ENCODE measurements at regions not wholly inside any gene's neighbourhood (a gene's known extent, or its start where the extent isn't known, plus 50 kb on each side); places are given as distances from the start of the nearest gene placed in this dataset.

DNA sequence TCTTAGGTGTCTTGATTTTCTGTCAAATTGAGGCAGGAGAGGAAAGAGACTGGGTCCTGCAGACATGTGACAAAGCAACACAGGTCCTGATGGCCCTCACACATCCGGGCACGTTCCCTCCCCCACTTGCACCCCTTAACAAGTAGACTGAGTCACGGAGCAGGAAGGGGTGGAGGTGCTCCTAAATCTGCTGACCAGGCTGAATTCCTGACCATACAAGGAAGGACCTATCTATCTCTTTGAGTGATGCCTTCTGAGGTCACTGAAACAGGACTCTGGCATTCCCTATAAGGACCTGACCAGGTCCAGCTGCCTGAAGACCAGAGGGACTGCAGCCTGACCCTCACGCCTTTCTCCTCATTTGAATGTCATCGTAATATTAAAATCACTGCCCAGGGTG lies 250.3 kb downstream of the COL4A1 start:
- H3K36me3 Mint-ChIP-seq (ENCODE audit: low read depth): no peaks in the 10 kb centered on the region
- no peaks in the 10 kb centered on the region for H3K9me3 Mint-ChIP-seq
- H3K9ac ChIP-seq (ENCODE audit: extremely low read depth, low read length, poor library complexity, severe bottlenecking): no peak overlapping the region
- WGBS, 2 experiments (ENCODE audit: insufficient coverage in 1 of 2, insufficient read length in 1 of 2): 90 to 94% methylated on average over 5 of the region's 5 CpGs
- H3K27ac Mint-ChIP-seq: no peak overlapping the region
- H3K4me3 ChIP-seq (ENCODE audit: low read length): no peak overlapping the region
- TF ChIP-seq, protein P1, sequence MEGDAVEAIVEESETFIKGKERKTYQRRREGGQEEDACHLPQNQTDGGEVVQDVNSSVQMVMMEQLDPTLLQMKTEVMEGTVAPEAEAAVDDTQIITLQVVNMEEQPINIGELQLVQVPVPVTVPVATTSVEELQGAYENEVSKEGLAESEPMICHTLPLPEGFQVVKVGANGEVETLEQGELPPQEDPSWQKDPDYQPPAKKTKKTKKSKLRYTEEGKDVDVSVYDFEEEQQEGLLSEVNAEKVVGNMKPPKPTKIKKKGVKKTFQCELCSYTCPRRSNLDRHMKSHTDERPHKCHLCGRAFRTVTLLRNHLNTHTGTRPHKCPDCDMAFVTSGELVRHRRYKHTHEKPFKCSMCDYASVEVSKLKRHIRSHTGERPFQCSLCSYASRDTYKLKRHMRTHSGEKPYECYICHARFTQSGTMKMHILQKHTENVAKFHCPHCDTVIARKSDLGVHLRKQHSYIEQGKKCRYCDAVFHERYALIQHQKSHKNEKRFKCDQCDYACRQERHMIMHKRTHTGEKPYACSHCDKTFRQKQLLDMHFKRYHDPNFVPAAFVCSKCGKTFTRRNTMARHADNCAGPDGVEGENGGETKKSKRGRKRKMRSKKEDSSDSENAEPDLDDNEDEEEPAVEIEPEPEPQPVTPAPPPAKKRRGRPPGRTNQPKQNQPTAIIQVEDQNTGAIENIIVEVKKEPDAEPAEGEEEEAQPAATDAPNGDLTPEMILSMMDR (conservative IDR thresholded peaks at IDR 0.05): no peak
- peaks cover 3% of the 10 kb centered on the region for H3K4me1 Mint-ChIP-seq
- no peaks in the 10 kb centered on the region for H3K27me3 Mint-ChIP-seq (ENCODE audit: insufficient read depth)
- no peak overlapping the region for H3K27ac ChIP-seq (ENCODE audit: low read depth, low read length)
- H3K4me3 Mint-ChIP-seq: no peak overlapping the region
- H3K27me3 ChIP-seq (ENCODE audit: control insufficient read depth, insufficient read depth, low read length, poor library complexity, severe bottlenecking): no peaks in the 10 kb centered on the region
- no peaks in the 10 kb centered on the region for H3K9me3 ChIP-seq (ENCODE audit: control insufficient read depth, low read length)
- DNase-seq: no peak
- no peaks in the 10 kb centered on the region for H3K36me3 ChIP-seq (ENCODE audit: control insufficient read depth, insufficient read depth, low read length)
- H3K4me1 ChIP-seq (ENCODE audit: control insufficient read depth, insufficient read depth, low read length): no peaks in the 10 kb centered on the region

DNA sequence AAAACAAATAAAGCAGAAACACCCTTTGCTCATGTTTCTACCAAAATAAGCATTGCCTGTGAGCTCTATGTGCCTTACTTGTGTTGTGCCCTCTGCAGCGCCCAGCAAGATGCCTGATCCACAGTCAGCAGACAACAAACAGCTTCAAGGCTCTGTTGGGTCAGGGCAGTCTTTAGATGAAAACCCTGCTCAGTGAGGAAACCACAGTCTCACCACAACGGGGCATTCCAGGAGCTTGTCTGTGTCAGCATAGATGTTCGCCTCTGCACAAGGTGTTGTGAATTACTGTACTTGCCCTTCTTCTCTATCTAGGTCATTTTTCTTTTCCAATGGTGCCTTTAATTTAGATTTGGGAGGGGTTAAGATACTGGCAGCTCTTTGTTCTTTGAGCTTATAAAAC lies 251.9 kb downstream of the COL4A1 start:
- no peaks in the 10 kb centered on the region for H3K36me3 ChIP-seq (ENCODE audit: control insufficient read depth, insufficient read depth, low read length)
- Mint-ChIP-seq H3K4me3 (no peak overlapping the region), H3K27ac (no peak overlapping the region), H3K9me3 (no peaks in the 10 kb centered on the region), H3K4me1 (peaks cover 3% of the 10 kb centered on the region), H3K36me3 (ENCODE audit: low read depth) (no peaks in the 10 kb centered on the region), H3K27me3 (ENCODE audit: insufficient read depth) (no peaks in the 10 kb centered on the region)
- H3K27me3 ChIP-seq (ENCODE audit: control insufficient read depth, insufficient read depth, low read length, poor library complexity, severe bottlenecking): no peaks in the 10 kb centered on the region
- TF ChIP-seq, protein P1 (conservative IDR thresholded peaks at IDR 0.05): no peak
- H3K4me1 ChIP-seq (ENCODE audit: control insufficient read depth, insufficient read depth, low read length): no peaks in the 10 kb centered on the region
- no peaks in the 10 kb centered on the region for H3K9me3 ChIP-seq (ENCODE audit: control insufficient read depth, low read length)
- H3K27ac ChIP-seq (ENCODE audit: low read depth, low read length): no peak overlapping the region
- WGBS, 2 experiments (ENCODE audit: insufficient coverage in 1 of 2, insufficient read length in 1 of 2): 86 to 96% methylated on average over 3 of the region's 3 CpGs
- no peak for DNase-seq
- H3K9ac ChIP-seq (ENCODE audit: extremely low read depth, low read length, poor library complexity, severe bottlenecking): no peak overlapping the region
- H3K4me3 ChIP-seq (ENCODE audit: low read length): no peak overlapping the region

DNA sequence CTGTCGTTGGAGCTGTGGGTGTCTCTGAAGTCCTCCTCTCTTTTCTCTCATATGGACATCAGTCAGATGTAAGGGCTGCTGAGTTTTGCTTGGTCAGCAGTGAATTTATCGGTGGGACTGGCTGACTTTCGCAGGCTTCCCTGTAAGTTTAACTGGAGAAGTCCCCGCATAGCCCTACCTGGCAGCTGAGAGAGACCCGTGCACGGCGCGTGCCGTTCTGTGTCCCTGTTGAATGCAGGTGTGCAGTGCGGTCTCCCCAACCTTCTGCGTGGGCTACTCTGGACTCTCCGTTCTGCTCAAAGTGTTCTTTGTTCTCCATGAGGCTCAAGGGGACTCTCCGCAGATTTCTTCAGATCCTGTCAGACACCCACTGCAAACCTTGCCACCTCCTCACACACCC lies 252.9 kb downstream of the COL4A1 start:
- TF ChIP-seq, protein P1 (conservative IDR thresholded peaks at IDR 0.05): no peak
- DNase-seq: no peak
- Histone ChIP-seq H3K27ac (ENCODE audit: low read depth, low read length) (no peak overlapping the region), H3K9ac (ENCODE audit: extremely low read depth, low read length, poor library complexity, severe bottlenecking) (no peak overlapping the region), H3K27me3 (ENCODE audit: control insufficient read depth, insufficient read depth, low read length, poor library complexity, severe bottlenecking) (no peaks in the 10 kb centered on the region), H3K36me3 (ENCODE audit: control insufficient read depth, insufficient read depth, low read length) (no peaks in the 10 kb centered on the region), H3K4me3 (ENCODE audit: low read length) (no peak overlapping the region), H3K9me3 (ENCODE audit: control insufficient read depth, low read length) (no peaks in the 10 kb centered on the region), H3K4me1 (ENCODE audit: control insufficient read depth, insufficient read depth, low read length) (no peaks in the 10 kb centered on the region)
- WGBS, 2 experiments (ENCODE audit: insufficient coverage in 1 of 2, insufficient read length in 1 of 2): 93 to 98% methylated on average over 6 to 13 of the region's 13 CpGs
- no peak overlapping the region for H3K4me3 Mint-ChIP-seq
- no peak overlapping the region for H3K27ac Mint-ChIP-seq
- peaks cover 3% of the 10 kb centered on the region for H3K4me1 Mint-ChIP-seq
- no peaks in the 10 kb centered on the region for H3K36me3 Mint-ChIP-seq (ENCODE audit: low read depth)
- H3K9me3 Mint-ChIP-seq: no peaks in the 10 kb centered on the region
- peaks cover 6% of the 10 kb centered on the region for H3K27me3 Mint-ChIP-seq (ENCODE audit: insufficient read depth)
